IgD-negative memory B cell (primary cell): ENCODE measurements at regions not wholly inside any gene's neighbourhood (a gene's known extent, or its start where the extent isn't known, plus 50 kb on each side); places are given as distances from the start of the nearest gene placed in this dataset.
"Not testable (repeated sequence)": the region's sequence is repeated elsewhere in the genome, so short reads cannot be mapped to it uniquely, and the experiment has no call there.

Experiments used
- H3K27ac Mint-ChIP-seq, 3 donors: one replicate each; pipeline ENCODE4 v1.8.0; 2020 to 2022; ENCODE audit warnings: mild to moderate bottlenecking in 3 of 3, mixed read lengths in 3 of 3, moderate library complexity in 1 of 3
- H3K27me3 Mint-ChIP-seq: one replicate; pipeline ENCODE4 v1.8.0; 2021; ENCODE audit warnings: mixed read lengths
- H3K36me3 Mint-ChIP-seq: one replicate; pipeline ENCODE4 v1.8.0; 2020; ENCODE audit warnings: mild to moderate bottlenecking, mixed read lengths
- H3K4me1 Mint-ChIP-seq, 3 donors: one replicate each; pipeline ENCODE4 v1.8.0; 2020 to 2022; ENCODE audit warnings: mixed read lengths in 3 of 3, mild to moderate bottlenecking in 1 of 3
- H3K4me3 Mint-ChIP-seq, 4 donors: one replicate each; pipeline ENCODE4 v1.8.0; 2020 to 2022; ENCODE audit warnings: mild to moderate bottlenecking in 4 of 4, mixed read lengths in 4 of 4, moderate library complexity in 3 of 4
- H3K9me3 Mint-ChIP-seq, 3 donors: one replicate each; pipeline ENCODE4 v1.8.0; 2020 to 2021; ENCODE audit warnings: mixed read lengths in 3 of 3, mild to moderate bottlenecking in 1 of 3

GRCh38 chr4:100929758-100930157, 411.9 kb upstream of the EMCN start:
- H3K27ac Mint-ChIP-seq, result no peak overlapping the region

GRCh38 chr4:100929135-100929534, 411.3 kb upstream of the EMCN start:
- Mint-ChIP-seq H3K27ac (no peak overlapping the region), H3K36me3 (no peaks in the 10 kb centered on the region), H3K9me3 (peaks cover 0 to 2% (median 0%) of the 10 kb centered on the region in 3 donors), H3K27me3 (no peaks in the 10 kb centered on the region), H3K4me1 (peaks cover 3 to 12% (median 9%) of the 10 kb centered on the region in 3 donors), H3K4me3 (no peak overlapping the region)

More at GRCh38 chr4:100929758-100930157, 411.9 kb upstream of the EMCN start:
- Mint-ChIP-seq H3K4me3 (no peak overlapping the region), H3K27me3 (no peaks in the 10 kb centered on the region), H3K9me3 (no peaks in the 10 kb centered on the region), H3K4me1 (peaks cover 3 to 12% (median 9%) of the 10 kb centered on the region in 3 donors), H3K36me3 (no peaks in the 10 kb centered on the region)

GRCh38 chr4:100926039-100926717, 408.4 kb upstream of the EMCN start:
- H3K27ac Mint-ChIP-seq, result no peak overlapping the region
- peaks cover 3 to 5% (median 4%) of the 10 kb centered on the region in 3 donors for H3K4me1 Mint-ChIP-seq
- no peak overlapping the region for H3K4me3 Mint-ChIP-seq
- no peaks in the 10 kb centered on the region for H3K27me3 Mint-ChIP-seq
- no peaks in the 10 kb centered on the region for H3K36me3 Mint-ChIP-seq
- H3K9me3 Mint-ChIP-seq, result peaks cover 2 to 6% (median 3%) of the 10 kb centered on the region in 3 donors

- no peak overlapping the region for H3K27ac Mint-ChIP-seq
- no peak overlapping the region for H3K4me3 Mint-ChIP-seq
- H3K36me3 Mint-ChIP-seq, result peaks cover 10% of the 10 kb centered on the region
Observed at GRCh38 chr4:100913685-100914084, 395.9 kb upstream of the EMCN start.

GRCh38 chr4:100908540-100908939, 390.7 kb upstream of the EMCN start:
- Mint-ChIP-seq H3K27me3 (no peaks in the 10 kb centered on the region), H3K27ac (no peak overlapping the region), H3K4me1 (peaks cover 0 to 3% (median 0%) of the 10 kb centered on the region in 3 donors), H3K36me3 (no peaks in the 10 kb centered on the region), H3K4me3 (no peak overlapping the region), H3K9me3 (no peaks in the 10 kb centered on the region)

More at GRCh38 chr4:100913685-100914084, 395.9 kb upstream of the EMCN start:
- H3K9me3 Mint-ChIP-seq, result peaks cover 0 to 6% (median 1%) of the 10 kb centered on the region in 3 donors
- no peaks in the 10 kb centered on the region for H3K4me1 Mint-ChIP-seq
- peaks cover 5% of the 10 kb centered on the region for H3K27me3 Mint-ChIP-seq

GRCh38 chr4:100907465-100908454, 389.9 kb upstream of the EMCN start:
- Mint-ChIP-seq H3K4me3 (peak overlapping the region in 1 of 4 donors; percentile 28), H3K36me3 (no peaks in the 10 kb centered on the region), H3K9me3 (no peaks in the 10 kb centered on the region)

GRCh38 chr4:100906973-100907372, 389.2 kb upstream of the EMCN start:
- H3K4me1 Mint-ChIP-seq, result peaks cover 0 to 3% (median 0%) of the 10 kb centered on the region in 3 donors
- no peaks in the 10 kb centered on the region for H3K36me3 Mint-ChIP-seq
- H3K4me3 Mint-ChIP-seq, result no peak overlapping the region
- H3K27me3 Mint-ChIP-seq, result no peaks in the 10 kb centered on the region
- no peaks in the 10 kb centered on the region for H3K9me3 Mint-ChIP-seq
- no peak overlapping the region for H3K27ac Mint-ChIP-seq

More at GRCh38 chr4:100907465-100908454, 389.9 kb upstream of the EMCN start:
- H3K27me3 Mint-ChIP-seq, result no peaks in the 10 kb centered on the region
- H3K27ac Mint-ChIP-seq, result no peak overlapping the region
- H3K4me1 Mint-ChIP-seq, result peaks cover 0 to 3% (median 0%) of the 10 kb centered on the region in 3 donors

GRCh38 chr4:100900945-100901344, 383.1 kb upstream of the EMCN start:
- not testable (repeated sequence) for H3K27ac Mint-ChIP-seq, H3K27me3 Mint-ChIP-seq, H3K4me3 Mint-ChIP-seq, H3K9me3 Mint-ChIP-seq, H3K36me3 Mint-ChIP-seq, H3K4me1 Mint-ChIP-seq

- Mint-ChIP-seq H3K36me3 (no peaks in the 10 kb centered on the region), H3K9me3 (no peaks in the 10 kb centered on the region), H3K27ac (no peak overlapping the region), H3K4me1 (peaks cover 7 to 11% (median 7%) of the 10 kb centered on the region in 3 donors), H3K4me3 (no peak overlapping the region), H3K27me3 (no peaks in the 10 kb centered on the region)
Observed at GRCh38 chr4:100900134-100900533, 382.3 kb upstream of the EMCN start.

- H3K36me3 Mint-ChIP-seq, result no peaks in the 10 kb centered on the region
- H3K27ac Mint-ChIP-seq, result no peak overlapping the region
- H3K9me3 Mint-ChIP-seq, result peaks cover 0 to 1% (median 0%) of the 10 kb centered on the region in 3 donors
- H3K27me3 Mint-ChIP-seq, result no peaks in the 10 kb centered on the region
- peaks cover 7 to 8% (median 7%) of the 10 kb centered on the region in 3 donors for H3K4me1 Mint-ChIP-seq
- no peak overlapping the region for H3K4me3 Mint-ChIP-seq
Observed at GRCh38 chr4:100898844-100899243, 381.0 kb upstream of the EMCN start.

GRCh38 chr4:100895556-100896197, 377.9 kb upstream of the EMCN start:
- H3K36me3 Mint-ChIP-seq, result no peaks in the 10 kb centered on the region
- H3K4me1 Mint-ChIP-seq, result peaks cover 7 to 8% (median 7%) of the 10 kb centered on the region in 3 donors
- H3K9me3 Mint-ChIP-seq, result peaks cover 0 to 10% (median 7%) of the 10 kb centered on the region in 3 donors
- H3K27me3 Mint-ChIP-seq, result no peaks in the 10 kb centered on the region
- H3K27ac Mint-ChIP-seq, result peak overlapping the region in 1 of 3 donors; percentile 63
- H3K4me3 Mint-ChIP-seq, result peak overlapping the region; percentile 71 to 93 (median 86)

- Mint-ChIP-seq H3K4me1 (peaks cover 7 to 8% (median 7%) of the 10 kb centered on the region in 3 donors), H3K27me3 (no peaks in the 10 kb centered on the region), H3K36me3 (no peaks in the 10 kb centered on the region), H3K27ac (no peak overlapping the region), H3K4me3 (peak overlapping the region in 2 of 4 donors; percentile 34 to 71), H3K9me3 (peaks cover 4 to 15% (median 10%) of the 10 kb centered on the region in 3 donors)
Observed at GRCh38 chr4:100894339-100894870, 376.6 kb upstream of the EMCN start.

GRCh38 chr4:100891808-100892207, 374.0 kb upstream of the EMCN start:
- no peaks in the 10 kb centered on the region for H3K36me3 Mint-ChIP-seq
- H3K27me3 Mint-ChIP-seq, result no peaks in the 10 kb centered on the region
- H3K4me1 Mint-ChIP-seq, result peaks cover 7 to 8% (median 7%) of the 10 kb centered on the region in 3 donors
- no peak overlapping the region for H3K27ac Mint-ChIP-seq
- H3K9me3 Mint-ChIP-seq, result peaks cover 9 to 20% (median 12%) of the 10 kb centered on the region in 3 donors
- H3K4me3 Mint-ChIP-seq, result no peak overlapping the region

GRCh38 chr4:100889898-100890297, 372.1 kb upstream of the EMCN start:
- no peaks in the 10 kb centered on the region for H3K4me1 Mint-ChIP-seq
- peaks cover 12 to 34% (median 14%) of the 10 kb centered on the region in 3 donors for H3K9me3 Mint-ChIP-seq
- H3K4me3 Mint-ChIP-seq, result no peak overlapping the region
- H3K27ac Mint-ChIP-seq, result no peak overlapping the region
- no peaks in the 10 kb centered on the region for H3K36me3 Mint-ChIP-seq
- H3K27me3 Mint-ChIP-seq, result peaks cover 2% of the 10 kb centered on the region
